GM13977 (cell line): ENCODE measurements at regions not wholly inside any gene's neighbourhood (a gene's known extent, or its start where the extent isn't known, plus 50 kb on each side); places are given as distances from the start of the nearest gene placed in this dataset.

Experiments used
- DNase-seq: peaks from one replicate; pipeline ENCODE4 v3.0.0; 2012; ENCODE audit warnings: low spot score
- CTCF ChIP-seq: IDR thresholded peaks from 2 replicates; pipeline ENCODE4 v1.5.1; 2012; ENCODE audit warnings: mild to moderate bottlenecking, control low read depth; ENCODE audit not compliant: insufficient read depth; ENCODE audit errors: extremely low read depth, missing control alignments
- in situ Hi-C: fragments of 300-500 bp; cut with MboI; formaldehyde crosslinking; loops from one replicate; pipeline ENCODE4 v1.12.0; 2022; ENCODE audit warnings: low sequenced_read_pairs, low pct_unique_long_range_greater_than_20kb, mixed read lengths, inconsistent platforms; ENCODE audit not compliant: unreplicated experiment

- in situ Hi-C loops, result no loop called here
- no peak for TF ChIP-seq CTCF
- no peak for DNase-seq
Measured at GRCh38 chr10:61078542-61079275, 134.7 kb upstream of the RHOBTB1 start.

DNA sequence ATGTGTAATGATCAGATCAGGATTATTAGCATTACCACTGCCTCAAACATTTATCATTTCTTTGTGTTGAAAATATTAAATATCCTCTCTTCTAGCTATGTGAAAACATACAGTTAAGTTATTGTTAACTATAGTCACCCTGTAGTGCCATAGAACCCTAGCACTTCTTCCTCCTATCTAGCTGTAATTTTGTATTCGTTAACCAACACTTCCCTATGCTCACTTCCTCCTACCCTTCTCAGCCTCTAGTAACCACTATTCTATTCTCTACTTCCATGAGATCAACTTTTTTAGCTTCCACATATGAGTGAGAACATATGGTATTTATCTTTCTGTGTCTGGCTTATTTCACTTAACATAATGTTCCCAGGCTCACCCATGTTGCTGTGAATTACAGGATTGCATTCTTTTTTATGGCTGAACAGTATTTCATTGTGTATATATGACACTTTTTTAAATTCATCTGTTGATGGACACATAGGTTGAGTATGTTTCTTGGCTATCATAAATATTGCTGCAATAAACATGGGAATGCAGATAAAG, 132.7 kb upstream of the RHOBTB1 start:
- DNase-seq, result no peak
- TF ChIP-seq CTCF, result no peak
- in situ Hi-C loops, result no loop called here

DNA sequence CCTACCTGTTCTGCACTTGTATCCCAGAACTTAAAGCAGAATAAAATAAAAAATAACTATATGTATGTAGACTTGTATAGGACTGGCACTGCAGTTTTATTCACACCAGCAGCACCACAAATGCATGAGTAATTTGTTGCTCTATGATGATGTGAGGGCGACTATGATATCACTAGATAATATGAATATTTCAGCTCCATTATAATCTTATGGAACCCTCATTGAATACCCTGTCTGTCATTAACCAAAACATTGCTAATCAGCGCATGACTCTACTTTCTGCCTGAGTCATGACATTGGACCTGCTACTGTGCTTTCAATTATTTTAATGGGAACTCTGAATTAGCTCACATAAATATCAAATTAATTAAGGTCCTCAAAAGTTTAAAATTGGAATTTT, 129.4 kb upstream of the RHOBTB1 start:
- in situ Hi-C loops, result no loop called here
- TF ChIP-seq CTCF, result no peak
- no peak for DNase-seq

- in situ Hi-C loops, result no loop called here
- DNase-seq, result no peak
- TF ChIP-seq CTCF, result no peak
Measured at GRCh38 chr10:61071580-61071979, 127.6 kb upstream of the RHOBTB1 start.

DNA sequence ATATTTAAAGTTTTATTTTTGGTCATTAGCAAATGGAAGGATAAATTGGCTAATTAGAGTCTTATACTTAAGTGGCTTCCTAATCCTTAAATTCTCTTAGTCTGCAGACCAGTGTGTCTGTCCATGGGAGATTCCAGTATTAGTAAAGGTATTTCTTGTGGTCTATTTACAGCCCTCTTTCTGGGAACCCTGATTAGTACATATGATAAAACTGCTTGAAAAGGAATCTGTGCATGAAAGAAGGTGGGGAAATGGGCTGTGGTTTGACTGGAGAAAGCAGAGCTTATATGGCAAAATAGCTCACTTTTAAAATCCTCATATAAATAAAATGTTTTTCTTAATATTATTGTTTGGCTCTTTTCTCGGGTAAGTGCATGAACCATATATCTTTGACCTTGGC, 124.5 kb upstream of the RHOBTB1 start:
- no peak for DNase-seq
- in situ Hi-C loops, result no loop called here

DNA sequence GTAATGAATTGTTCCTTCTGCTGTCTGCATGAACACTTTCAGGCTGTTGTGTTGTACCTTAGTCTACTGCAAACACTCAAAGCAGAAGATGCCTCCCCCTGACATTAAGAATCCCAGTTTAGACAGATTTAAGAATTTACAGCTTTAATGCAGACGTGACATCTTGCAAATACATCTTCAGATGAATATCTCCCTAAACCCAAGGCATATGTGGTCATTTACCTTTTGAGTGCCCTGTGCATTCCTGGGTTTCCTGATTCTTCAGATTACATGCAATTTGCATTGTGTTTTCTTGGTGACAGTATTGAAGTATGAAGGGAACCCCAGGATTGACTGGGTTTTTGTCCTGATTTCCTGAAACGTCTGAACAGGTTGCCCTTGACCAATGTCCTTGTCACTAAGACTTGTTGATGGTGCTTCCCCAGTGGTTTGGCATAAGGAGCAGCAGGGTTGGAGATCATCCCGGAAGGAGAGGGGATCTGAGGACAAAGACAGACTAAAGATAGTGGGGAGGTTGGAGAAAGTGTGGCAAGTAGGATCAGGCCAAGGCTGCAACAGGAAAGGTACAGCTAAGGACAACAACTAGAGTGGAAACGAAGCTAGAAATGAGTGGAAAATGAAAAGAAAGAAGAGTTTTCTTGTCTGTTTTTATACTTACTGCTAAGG, 123.8 kb upstream of the RHOBTB1 start:
- TF ChIP-seq CTCF, result no peak
- in situ Hi-C loops, result no loop called here
- no peak for DNase-seq

More for the DNA sequence above, 124.5 kb upstream of the RHOBTB1 start:
- no peak for TF ChIP-seq CTCF
